Gastrocnemius medialis (tissue), 4 donors: ENCODE measurements at regions not wholly inside any gene's neighbourhood (a gene's known extent, or its start where the extent isn't known, plus 50 kb on each side); places are given as distances from the start of the nearest gene placed in this dataset.

Source experiments
- ATAC-seq, 2 donors: fragments of 150-250 bp; one replicate each; pipeline ENCODE4 v1.9.1; 2016
- DNase-seq, 2 donors: peaks; one replicate each; pipeline ENCODE4 v3.0.0-alpha.2; 2019
- H3K27ac ChIP-seq, 4 donors: fragments of 200-600 bp; sonication (generic); 1 replicate in 1 of 4; 2 replicates in 3 of 4; pipeline ENCODE4 v1.5.1; 2016 to 2018; ENCODE audit warnings: mild to moderate bottlenecking in 2 of 4, moderate library complexity in 1 of 4
- H3K27me3 ChIP-seq, 3 donors: fragments of 200-600 bp; sonication (generic) in 2 of 3; 1 replicate in 1 of 3; 2 replicates in 2 of 3; pipeline versions ENCODE4 v1.5.1 to v1.6.0; 2016 to 2019; ENCODE audit warnings: mild to moderate bottlenecking in 1 of 3, moderate library complexity in 1 of 3
- H3K36me3 ChIP-seq, 2 donors: fragments of 200-600 bp; sonication (generic) in 1 of 2; one replicate each; pipeline ENCODE4 v1.5.1; 2017 to 2018
- H3K4me1 ChIP-seq, 2 donors: fragments of 200-600 bp; sonication (generic) in 1 of 2; one replicate each; pipeline ENCODE4 v1.5.1; 2016 to 2017; ENCODE audit warnings: mild to moderate bottlenecking in 2 of 2
- H3K4me3 ChIP-seq, 4 donors: fragments of 200-600 bp; sonication (generic) in 3 of 4; 1 replicate in 1 of 4; 2 replicates in 3 of 4; pipeline ENCODE4 v1.5.1; 2016 to 2019; ENCODE audit warnings: mild to moderate bottlenecking in 2 of 4
- H3K9me3 ChIP-seq, 3 donors: fragments of 200-600 bp; sonication (generic) in 2 of 3; 1 replicate in 1 of 3; 2 replicates in 2 of 3; pipeline ENCODE4 v1.5.1; 2016 to 2019
- POLR2A ChIP-seq, 2 donors: fragments of 450-650 bp; IDR thresholded peaks; one replicate each; pipeline ENCODE4 v1.6.1; 2017; ENCODE audit warnings: antibody characterized with exemption in 2 of 2, mild to moderate bottlenecking in 2 of 2, moderate library complexity in 2 of 2
- in situ Hi-C, 4 donors: fragments of 200-750 bp; cut with MboI; loops; one replicate each; pipeline versions ENCODE4 v1.15.0 to v1.8.0; 2017; ENCODE audit warnings: low sequenced_read_pairs in 4 of 4
- intact Hi-C: fragments of 100-400 bp; cut with DNase I; formaldehyde crosslinking; loops from one replicate; pipeline ENCODE4 v1.15.1; 2023; ENCODE audit warnings: low total_unique reads
- TF ChIP-seq, protein P1 (sequence below), 5 experiments: fragments of 450-650 bp in 3 of 5; fragments of 200-600 bp in 2 of 5; sonication (generic) in 2 of 5; IDR thresholded peaks in 4 of 5; conservative IDR thresholded peaks in 1 of 5; 1 replicate in 4 of 5; 2 replicates in 1 of 5; pipeline ENCODE4 v1.5.1; 2016 to 2019; ENCODE audit warnings: antibody characterized with exemption in 5 of 5, mild to moderate bottlenecking in 3 of 5, moderate library complexity in 3 of 5

- TF ChIP-seq, protein P1, sequence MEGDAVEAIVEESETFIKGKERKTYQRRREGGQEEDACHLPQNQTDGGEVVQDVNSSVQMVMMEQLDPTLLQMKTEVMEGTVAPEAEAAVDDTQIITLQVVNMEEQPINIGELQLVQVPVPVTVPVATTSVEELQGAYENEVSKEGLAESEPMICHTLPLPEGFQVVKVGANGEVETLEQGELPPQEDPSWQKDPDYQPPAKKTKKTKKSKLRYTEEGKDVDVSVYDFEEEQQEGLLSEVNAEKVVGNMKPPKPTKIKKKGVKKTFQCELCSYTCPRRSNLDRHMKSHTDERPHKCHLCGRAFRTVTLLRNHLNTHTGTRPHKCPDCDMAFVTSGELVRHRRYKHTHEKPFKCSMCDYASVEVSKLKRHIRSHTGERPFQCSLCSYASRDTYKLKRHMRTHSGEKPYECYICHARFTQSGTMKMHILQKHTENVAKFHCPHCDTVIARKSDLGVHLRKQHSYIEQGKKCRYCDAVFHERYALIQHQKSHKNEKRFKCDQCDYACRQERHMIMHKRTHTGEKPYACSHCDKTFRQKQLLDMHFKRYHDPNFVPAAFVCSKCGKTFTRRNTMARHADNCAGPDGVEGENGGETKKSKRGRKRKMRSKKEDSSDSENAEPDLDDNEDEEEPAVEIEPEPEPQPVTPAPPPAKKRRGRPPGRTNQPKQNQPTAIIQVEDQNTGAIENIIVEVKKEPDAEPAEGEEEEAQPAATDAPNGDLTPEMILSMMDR (IDR thresholded peaks at IDR 0.05 in 4 of 5, conservative IDR thresholded peaks at IDR 0.05 in 1 of 5), result no peak
- TF ChIP-seq POLR2A (IDR thresholded peaks at IDR 0.05), result no peak
- Histone ChIP-seq H3K4me3 (no peak overlapping the region), H3K36me3 (no peaks in the 10 kb centered on the region), H3K9me3 (no peaks in the 10 kb centered on the region), H3K27ac (no peak overlapping the region), H3K4me1 (no peaks in the 10 kb centered on the region), H3K27me3 (no peaks in the 10 kb centered on the region)
- in situ Hi-C loops (loop anchor here in 1 of 4 donors (25.0 kb wide), 1 partner anchor 108 kb away; no protein-coding TSS in a partner anchor), intact Hi-C loops (no loop called here)
- no peak for DNase-seq
- no peak for ATAC-seq
Measured at GRCh38 chr9:7579351-7579750, 220.2 kb downstream of the DMAC1 start.

DNA sequence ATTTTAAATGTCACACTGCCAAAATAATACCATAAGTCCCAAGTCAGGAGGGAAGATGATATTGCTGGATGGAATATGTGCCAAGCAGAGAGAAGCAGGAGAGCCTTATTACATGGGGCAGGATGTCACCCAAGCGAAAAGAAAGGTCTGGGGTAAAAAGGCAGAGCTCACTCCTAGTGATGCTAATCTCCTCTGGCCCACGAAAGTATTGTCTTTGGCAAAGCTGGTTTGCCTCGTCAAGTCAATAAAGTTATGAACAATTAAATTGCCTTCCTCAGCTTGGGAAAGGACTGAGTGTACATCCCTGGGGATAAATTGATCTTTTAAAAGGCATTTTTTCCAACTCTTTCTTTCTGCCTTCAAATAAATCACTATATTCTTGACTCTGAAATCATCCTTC lies 220.6 kb downstream of the DMAC1 start:
- ATAC-seq (no peak), DNase-seq (no peak)
- Histone ChIP-seq H3K4me1 (no peaks in the 10 kb centered on the region), H3K9me3 (no peaks in the 10 kb centered on the region), H3K27ac (no peak overlapping the region), H3K4me3 (no peak overlapping the region), H3K27me3 (no peaks in the 10 kb centered on the region), H3K36me3 (no peaks in the 10 kb centered on the region)
- intact Hi-C loops (no loop called here), in situ Hi-C loops (loop anchor here in 1 of 4 donors (25.0 kb wide), 1 partner anchor 108 kb away; no protein-coding TSS in a partner anchor)
- no peak for TF ChIP-seq POLR2A (IDR thresholded peaks at IDR 0.05)
- TF ChIP-seq, protein P1 (IDR thresholded peaks at IDR 0.05 in 4 of 5, conservative IDR thresholded peaks at IDR 0.05 in 1 of 5), result no peak

DNA sequence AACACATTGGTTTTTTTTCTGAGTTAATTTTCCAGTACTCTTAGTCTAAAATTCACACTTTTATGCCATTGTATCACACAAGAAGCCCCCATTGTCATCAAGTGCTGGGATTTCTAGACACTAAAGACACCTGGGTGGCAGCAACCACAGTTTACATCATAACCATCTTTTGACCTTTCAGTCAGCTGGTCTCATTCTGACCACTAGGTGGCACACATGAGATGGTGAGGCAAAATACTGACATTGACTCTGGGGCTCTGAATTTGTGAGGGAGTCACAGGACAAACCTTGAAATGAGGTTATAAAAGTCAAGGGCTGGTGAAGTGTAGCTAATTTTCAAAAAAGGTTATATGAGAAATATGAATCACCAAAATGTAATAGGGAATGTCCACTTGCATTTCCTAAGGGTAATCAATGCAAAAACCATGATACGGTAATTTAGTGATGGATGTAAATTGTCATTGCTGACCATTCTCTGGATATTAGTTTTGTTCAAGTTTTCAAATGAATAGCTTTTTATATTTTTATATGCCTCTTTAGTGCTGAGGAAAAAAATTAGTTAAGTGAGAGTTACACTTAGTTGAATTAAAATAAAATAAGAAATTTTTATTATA lies 229.4 kb downstream of the DMAC1 start:
- Histone ChIP-seq H3K4me1 (no peaks in the 10 kb centered on the region), H3K4me3 (no peak overlapping the region), H3K9me3 (no peaks in the 10 kb centered on the region), H3K27ac (no peak overlapping the region), H3K27me3 (no peaks in the 10 kb centered on the region), H3K36me3 (no peaks in the 10 kb centered on the region)
- TF ChIP-seq, protein P1 (IDR thresholded peaks at IDR 0.05 in 4 of 5, conservative IDR thresholded peaks at IDR 0.05 in 1 of 5), result peak; percentile 26 to 69 (median 52)
- no peak for TF ChIP-seq POLR2A (IDR thresholded peaks at IDR 0.05)
- ATAC-seq (no peak), DNase-seq (peak in 1 of 2 donors; percentile 11)
- intact Hi-C loops (no loop called here), in situ Hi-C loops (loop anchor here in 1 of 4 donors (25.0 kb wide), 1 partner anchor 1317 kb away; no protein-coding TSS in a partner anchor)

- no peaks in the 10 kb centered on the region for H3K27me3 ChIP-seq
- H3K9me3 ChIP-seq, result no peaks in the 10 kb centered on the region
- H3K4me1 ChIP-seq, result no peaks in the 10 kb centered on the region
- no peaks in the 10 kb centered on the region for H3K36me3 ChIP-seq
- H3K4me3 ChIP-seq, result no peak overlapping the region
- DNase-seq, result no peak
- intact Hi-C loops (no loop called here), in situ Hi-C loops (loop anchor here in 1 of 4 donors (25.0 kb wide), 1 partner anchor 1320 kb away; no protein-coding TSS in a partner anchor)
- H3K27ac ChIP-seq, result no peak overlapping the region
- no peak for TF ChIP-seq POLR2A (IDR thresholded peaks at IDR 0.05)
- no peak for ATAC-seq
Measured at GRCh38 chr9:7567687-7568086, 231.9 kb downstream of the DMAC1 start.

DNA sequence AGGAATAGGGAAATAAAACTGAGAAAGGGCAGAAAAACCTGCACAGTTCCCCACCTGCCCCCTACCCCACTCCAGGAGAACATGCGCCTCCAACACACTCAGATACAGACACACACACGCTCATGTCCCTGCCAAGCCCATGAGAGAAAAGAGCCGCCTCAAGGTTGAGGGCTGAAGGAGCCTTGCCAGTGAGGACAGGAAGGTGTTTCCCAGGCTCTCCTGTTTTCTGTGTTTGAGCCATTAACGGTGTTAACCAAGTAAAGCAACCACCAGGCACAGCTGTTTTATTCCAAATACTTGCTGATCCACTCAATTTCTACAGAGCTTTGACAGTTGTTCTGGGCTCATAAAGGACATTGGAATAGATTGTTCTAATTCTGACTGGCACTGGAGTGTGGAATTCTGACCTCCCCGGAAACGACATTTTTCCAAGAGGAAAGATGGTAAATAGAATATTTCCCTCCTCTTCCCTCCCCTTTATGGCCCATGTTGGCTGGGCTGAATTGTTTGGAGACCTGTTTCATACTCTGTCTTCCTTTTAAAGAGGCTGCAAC lies 238.0 kb downstream of the DMAC1 start:
- Histone ChIP-seq H3K4me3 (no peak overlapping the region), H3K36me3 (no peaks in the 10 kb centered on the region), H3K27me3 (no peaks in the 10 kb centered on the region), H3K27ac (no peak overlapping the region), H3K9me3 (no peaks in the 10 kb centered on the region), H3K4me1 (no peaks in the 10 kb centered on the region)
- DNase-seq (no peak), ATAC-seq (no peak)
- intact Hi-C loops, result no loop called here
- in situ Hi-C loops, result loop anchor here in 1 of 4 donors (25.0 kb wide), 1 partner anchor 1326 kb away; no protein-coding TSS in a partner anchor
- no peak for TF ChIP-seq POLR2A (IDR thresholded peaks at IDR 0.05)
- TF ChIP-seq, protein P1 (IDR thresholded peaks at IDR 0.05 in 4 of 5, conservative IDR thresholded peaks at IDR 0.05 in 1 of 5), result no peak
